Vagina (tissue), 2 donors: ENCODE measurements at regions not wholly inside any gene's neighbourhood (a gene's known extent, or its start where the extent isn't known, plus 50 kb on each side); places are given as distances from the start of the nearest gene placed in this dataset.

Experiments used
- DNase-seq, 2 donors: peaks; one replicate each; pipeline ENCODE4 v3.0.0-alpha.2; 2017; ENCODE audit errors: extremely low spot score in 2 of 2
- H3K27ac ChIP-seq: fragments of 200-600 bp; sonication (generic); one replicate; pipeline ENCODE4 v1.5.1; 2019
- H3K27me3 ChIP-seq: fragments of 200-600 bp; sonication (generic); one replicate; pipeline ENCODE4 v1.5.1; 2019
- H3K36me3 ChIP-seq, 2 donors: fragments of 200-600 bp; sonication (generic); one replicate each; pipeline ENCODE4 v1.5.1; 2017 to 2019
- H3K4me1 ChIP-seq: fragments of 200-600 bp; sonication (generic); one replicate; pipeline ENCODE4 v1.5.1; 2019
- H3K4me3 ChIP-seq, 2 donors: fragments of 200-600 bp; sonication (generic); 1 replicate in 1 of 2; 2 replicates in 1 of 2; pipeline ENCODE4 v1.5.1; 2016 to 2019
- H3K9me3 ChIP-seq: fragments of 200-600 bp; sonication (generic); one replicate; pipeline ENCODE4 v1.5.1; 2019
- POLR2A ChIP-seq, 2 donors: fragments of 450-650 bp; IDR thresholded peaks; one replicate each; pipeline ENCODE4 v1.6.1; 2017; ENCODE audit warnings: antibody characterized with exemption in 2 of 2, mild to moderate bottlenecking in 2 of 2, moderate library complexity in 2 of 2
- POLR2AphosphoS5 ChIP-seq, 2 donors: sonication (generic); formaldehyde crosslinking; IDR thresholded peaks; one replicate each; pipeline ENCODE4 v1.9.0; 2017; ENCODE audit warnings: antibody characterized with exemption in 2 of 2, mild to moderate bottlenecking in 2 of 2, low read depth in 1 of 2; ENCODE audit not compliant: insufficient read depth in 1 of 2
- intact Hi-C: fragments of 100-400 bp; cut with DNase I; formaldehyde crosslinking; loops from one replicate; pipeline ENCODE4 v1.15.1; 2023
- TF ChIP-seq, protein P1 (sequence below), 3 experiments: fragments of 450-650 bp in 2 of 3; fragments of 200-600 bp in 1 of 3; sonication (generic) in 1 of 3; IDR thresholded peaks; one replicate each; pipeline ENCODE4 v1.5.1; 2017 to 2019; ENCODE audit warnings: antibody characterized with exemption in 3 of 3, mild to moderate bottlenecking in 2 of 3, moderate library complexity in 2 of 3

DNA sequence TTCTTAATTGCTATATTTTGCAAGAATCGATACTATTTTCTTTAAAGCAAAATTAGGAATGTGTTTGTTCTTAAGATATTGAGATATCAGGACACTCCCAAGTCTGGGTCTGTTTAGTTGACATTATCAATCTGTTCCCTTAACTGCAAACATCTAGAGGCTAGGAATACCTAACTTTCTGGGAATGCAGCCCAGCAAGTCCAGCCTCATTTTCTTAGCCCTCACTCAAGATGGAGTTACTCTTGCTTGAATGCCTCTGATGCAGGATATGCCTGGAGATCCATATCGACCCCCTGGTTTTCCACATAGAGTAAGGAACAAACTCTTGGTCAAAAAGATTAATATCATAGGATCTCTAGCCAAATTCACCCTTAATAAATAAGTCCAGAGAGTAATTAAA, 305.3 kb upstream of the COBL start:
- no peak for TF ChIP-seq POLR2A (IDR thresholded peaks at IDR 0.05)
- TF ChIP-seq, protein P1, sequence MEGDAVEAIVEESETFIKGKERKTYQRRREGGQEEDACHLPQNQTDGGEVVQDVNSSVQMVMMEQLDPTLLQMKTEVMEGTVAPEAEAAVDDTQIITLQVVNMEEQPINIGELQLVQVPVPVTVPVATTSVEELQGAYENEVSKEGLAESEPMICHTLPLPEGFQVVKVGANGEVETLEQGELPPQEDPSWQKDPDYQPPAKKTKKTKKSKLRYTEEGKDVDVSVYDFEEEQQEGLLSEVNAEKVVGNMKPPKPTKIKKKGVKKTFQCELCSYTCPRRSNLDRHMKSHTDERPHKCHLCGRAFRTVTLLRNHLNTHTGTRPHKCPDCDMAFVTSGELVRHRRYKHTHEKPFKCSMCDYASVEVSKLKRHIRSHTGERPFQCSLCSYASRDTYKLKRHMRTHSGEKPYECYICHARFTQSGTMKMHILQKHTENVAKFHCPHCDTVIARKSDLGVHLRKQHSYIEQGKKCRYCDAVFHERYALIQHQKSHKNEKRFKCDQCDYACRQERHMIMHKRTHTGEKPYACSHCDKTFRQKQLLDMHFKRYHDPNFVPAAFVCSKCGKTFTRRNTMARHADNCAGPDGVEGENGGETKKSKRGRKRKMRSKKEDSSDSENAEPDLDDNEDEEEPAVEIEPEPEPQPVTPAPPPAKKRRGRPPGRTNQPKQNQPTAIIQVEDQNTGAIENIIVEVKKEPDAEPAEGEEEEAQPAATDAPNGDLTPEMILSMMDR (IDR thresholded peaks at IDR 0.05) = no peak
- TF ChIP-seq POLR2AphosphoS5 (IDR thresholded peaks at IDR 0.05; ENCODE audit: insufficient read depth in 1 of 2, low read depth in 1 of 2) = no peak
- Histone ChIP-seq H3K9me3 (no peaks in the 10 kb centered on the region), H3K27me3 (no peaks in the 10 kb centered on the region), H3K27ac (no peak overlapping the region), H3K36me3 (no peaks in the 10 kb centered on the region), H3K4me1 (no peaks in the 10 kb centered on the region), H3K4me3 (no peak overlapping the region)
- intact Hi-C loops = no loop called here
- DNase-seq = no peak

GRCh38 chr7:51620706-51621105, 304.1 kb upstream of the COBL start:
- Histone ChIP-seq H3K4me3 (no peak overlapping the region), H3K4me1 (no peaks in the 10 kb centered on the region), H3K27me3 (no peaks in the 10 kb centered on the region), H3K36me3 (no peaks in the 10 kb centered on the region), H3K27ac (no peak overlapping the region), H3K9me3 (no peaks in the 10 kb centered on the region)
- TF ChIP-seq, protein P1 (IDR thresholded peaks at IDR 0.05) = no peak
- TF ChIP-seq POLR2A (IDR thresholded peaks at IDR 0.05) (no peak), POLR2AphosphoS5 (IDR thresholded peaks at IDR 0.05; ENCODE audit: insufficient read depth in 1 of 2, low read depth in 1 of 2) (no peak)
- peak in 1 of 2 donors; percentile 75 for DNase-seq
- intact Hi-C loops = no loop called here

- Histone ChIP-seq H3K9me3 (no peaks in the 10 kb centered on the region), H3K36me3 (no peaks in the 10 kb centered on the region), H3K4me1 (no peaks in the 10 kb centered on the region), H3K27ac (no peak overlapping the region), H3K27me3 (no peaks in the 10 kb centered on the region), H3K4me3 (no peak overlapping the region)
- intact Hi-C loops = no loop called here
- TF ChIP-seq POLR2AphosphoS5 (IDR thresholded peaks at IDR 0.05; ENCODE audit: insufficient read depth in 1 of 2, low read depth in 1 of 2) = no peak
- no peak for TF ChIP-seq POLR2A (IDR thresholded peaks at IDR 0.05)
- TF ChIP-seq, protein P1 (IDR thresholded peaks at IDR 0.05) = no peak
- DNase-seq = peak in 1 of 2 donors; percentile 76
These were observed 303.3 kb upstream of the COBL start for GRCh38 chr7:51619880-51620279.

DNA sequence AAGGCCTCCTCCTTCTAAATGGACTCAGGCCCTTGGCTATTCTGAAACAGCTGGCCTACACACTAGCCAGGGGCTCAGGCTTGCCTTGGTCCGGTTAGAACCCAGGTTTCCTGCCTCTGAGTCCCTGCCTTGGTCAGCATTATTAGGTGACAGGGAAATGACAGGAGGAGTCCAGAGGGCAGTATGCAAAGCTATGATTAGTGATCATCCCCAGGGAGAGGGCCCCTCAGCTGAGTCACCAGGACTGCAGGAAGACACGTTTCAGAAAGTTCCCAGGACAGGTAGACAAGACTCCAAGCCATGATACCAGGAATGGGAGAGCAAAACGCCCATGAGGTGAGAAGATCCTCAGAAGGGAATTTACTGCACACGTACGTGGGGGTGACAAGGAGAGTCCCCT, 301.1 kb upstream of the COBL start:
- Histone ChIP-seq H3K9me3 (no peaks in the 10 kb centered on the region), H3K27me3 (no peaks in the 10 kb centered on the region), H3K27ac (no peak overlapping the region), H3K36me3 (no peaks in the 10 kb centered on the region), H3K4me3 (no peak overlapping the region), H3K4me1 (peaks cover 6% of the 10 kb centered on the region)
- DNase-seq = no peak
- intact Hi-C loops = no loop called here
- TF ChIP-seq POLR2A (IDR thresholded peaks at IDR 0.05) (no peak), POLR2AphosphoS5 (IDR thresholded peaks at IDR 0.05; ENCODE audit: insufficient read depth in 1 of 2, low read depth in 1 of 2) (no peak)

GRCh38 chr7:51613911-51614357, 297.3 kb upstream of the COBL start:
- peak; percentile 23 to 35 for TF ChIP-seq POLR2AphosphoS5 (IDR thresholded peaks at IDR 0.05; ENCODE audit: insufficient read depth in 1 of 2, low read depth in 1 of 2)
- TF ChIP-seq, protein P1 (IDR thresholded peaks at IDR 0.05) = no peak
- peaks cover 6% of the 10 kb centered on the region for H3K4me1 ChIP-seq
- DNase-seq = peak in 1 of 2 donors; percentile 91
- H3K27me3 ChIP-seq = no peaks in the 10 kb centered on the region
- peak overlapping the region; percentile 72 for H3K27ac ChIP-seq
- H3K36me3 ChIP-seq = no peaks in the 10 kb centered on the region
- no peaks in the 10 kb centered on the region for H3K9me3 ChIP-seq
- intact Hi-C loops = no loop called here
- H3K4me3 ChIP-seq = no peak overlapping the region
